SU-DHL-6 (cell line): ENCODE measurements at regions not wholly inside any gene's neighbourhood (a gene's known extent, or its start where the extent isn't known, plus 50 kb on each side); places are given as distances from the start of the nearest gene placed in this dataset.

ENCODE experiments used
- CTCF ChIP-seq: fragments of 200-600 bp; sonication (generic); IDR thresholded peaks from one replicate; pipeline ENCODE4 v1.5.1; 2017; ENCODE audit warnings: antibody characterized with exemption, mild to moderate bottlenecking, low read length, moderate library complexity; ENCODE audit not compliant: insufficient read depth, poor library complexity, severe bottlenecking
- EZH2phosphoT487 ChIP-seq: fragments of 200-600 bp; sonication (generic), shearing (Covaris generic); conservative IDR thresholded peaks from 2 replicates; pipeline ENCODE4 v1.6.1; 2018; ENCODE audit warnings: mild to moderate bottlenecking, antibody characterized with exemption, low read length, moderate library complexity, mixed read lengths

GRCh38 chr11:90428836-90429235 is 206.0 kb upstream of the CHORDC1 start:
- TF ChIP-seq CTCF (no peak), EZH2phosphoT487 (no peak)
